ENCODE measurements at regions not wholly inside any gene's neighbourhood (a gene's known extent, or its start where the extent isn't known, plus 50 kb on each side); places are given as distances from the start of the nearest gene placed in this dataset.

DNA sequence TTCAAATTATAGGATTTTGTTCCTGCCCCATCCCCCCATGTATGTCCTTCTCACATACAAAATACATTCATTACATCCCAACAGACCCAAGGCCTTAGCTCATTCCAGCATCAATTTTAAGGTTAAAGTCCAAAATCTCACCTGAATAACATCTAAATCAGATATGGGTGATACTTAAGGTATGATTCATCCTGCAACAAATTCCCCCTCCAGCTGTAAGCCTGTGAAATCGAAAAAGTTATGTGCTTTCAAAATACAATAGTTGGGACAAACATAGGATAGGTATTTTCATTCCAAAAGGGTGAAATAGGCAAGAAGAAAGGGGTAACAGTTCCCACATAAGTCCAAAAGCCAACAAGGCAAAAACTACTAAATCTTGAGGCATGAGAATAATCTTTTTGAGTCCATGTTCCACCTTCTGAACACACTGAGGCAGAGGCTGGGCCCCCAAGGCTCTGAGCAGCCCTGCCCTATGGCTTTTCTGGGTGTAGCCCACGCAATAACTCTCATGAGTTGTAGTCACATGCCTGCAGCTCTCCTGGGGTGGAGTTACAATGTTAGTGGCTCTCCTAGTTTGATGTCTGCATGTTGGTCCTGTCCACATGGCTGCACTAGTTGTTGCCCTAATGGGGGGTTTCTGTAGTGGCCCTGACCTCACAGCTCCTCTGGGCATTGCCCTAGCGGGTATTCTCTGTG lies 243.9 kb upstream of the SMARCA2 start:
- TF ChIP-seq, protein P1, sequence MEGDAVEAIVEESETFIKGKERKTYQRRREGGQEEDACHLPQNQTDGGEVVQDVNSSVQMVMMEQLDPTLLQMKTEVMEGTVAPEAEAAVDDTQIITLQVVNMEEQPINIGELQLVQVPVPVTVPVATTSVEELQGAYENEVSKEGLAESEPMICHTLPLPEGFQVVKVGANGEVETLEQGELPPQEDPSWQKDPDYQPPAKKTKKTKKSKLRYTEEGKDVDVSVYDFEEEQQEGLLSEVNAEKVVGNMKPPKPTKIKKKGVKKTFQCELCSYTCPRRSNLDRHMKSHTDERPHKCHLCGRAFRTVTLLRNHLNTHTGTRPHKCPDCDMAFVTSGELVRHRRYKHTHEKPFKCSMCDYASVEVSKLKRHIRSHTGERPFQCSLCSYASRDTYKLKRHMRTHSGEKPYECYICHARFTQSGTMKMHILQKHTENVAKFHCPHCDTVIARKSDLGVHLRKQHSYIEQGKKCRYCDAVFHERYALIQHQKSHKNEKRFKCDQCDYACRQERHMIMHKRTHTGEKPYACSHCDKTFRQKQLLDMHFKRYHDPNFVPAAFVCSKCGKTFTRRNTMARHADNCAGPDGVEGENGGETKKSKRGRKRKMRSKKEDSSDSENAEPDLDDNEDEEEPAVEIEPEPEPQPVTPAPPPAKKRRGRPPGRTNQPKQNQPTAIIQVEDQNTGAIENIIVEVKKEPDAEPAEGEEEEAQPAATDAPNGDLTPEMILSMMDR (IDR thresholded peaks at IDR 0.05), result no peak

DNA sequence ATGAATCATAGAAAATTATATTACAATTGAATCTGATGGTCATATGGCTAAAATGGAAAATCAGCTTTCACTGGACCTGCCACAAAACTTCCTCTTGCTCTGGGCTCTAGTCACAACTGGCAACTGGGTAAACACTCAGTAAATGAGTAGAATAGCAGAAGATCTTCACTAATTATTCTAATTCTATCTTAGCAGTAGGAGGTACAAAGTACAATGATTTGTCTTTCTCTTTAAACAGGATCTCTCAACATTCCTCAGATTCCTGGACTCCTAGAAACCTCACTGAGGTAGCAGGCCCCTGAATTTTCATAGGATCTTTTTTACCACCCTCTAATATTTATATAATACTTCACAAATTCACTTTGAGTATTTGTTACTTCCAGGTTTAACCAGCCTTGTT lies 239.9 kb upstream of the SMARCA2 start:
- TF ChIP-seq, protein P1 (IDR thresholded peaks at IDR 0.05), result no peak

DNA sequence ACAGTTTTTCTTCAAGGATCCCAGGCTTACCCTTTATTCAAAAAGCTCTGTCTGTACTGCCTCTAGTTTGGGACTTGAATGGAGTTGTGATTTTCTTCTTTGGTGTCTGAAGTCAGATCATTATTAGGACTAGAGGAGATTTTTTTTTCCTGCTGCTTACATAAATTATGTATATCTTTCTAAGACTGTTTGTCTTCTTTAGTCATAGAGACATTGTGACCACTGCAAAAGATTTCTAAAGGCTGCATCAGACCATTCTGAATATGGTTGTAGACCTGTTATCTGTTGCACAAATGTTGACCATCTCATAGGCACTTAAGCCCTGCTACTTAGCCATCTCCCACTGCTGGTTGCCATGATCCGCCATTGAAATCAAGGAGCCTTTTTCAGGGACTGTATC lies 238.5 kb upstream of the SMARCA2 start:
- TF ChIP-seq, protein P1 (IDR thresholded peaks at IDR 0.05), result no peak

DNA sequence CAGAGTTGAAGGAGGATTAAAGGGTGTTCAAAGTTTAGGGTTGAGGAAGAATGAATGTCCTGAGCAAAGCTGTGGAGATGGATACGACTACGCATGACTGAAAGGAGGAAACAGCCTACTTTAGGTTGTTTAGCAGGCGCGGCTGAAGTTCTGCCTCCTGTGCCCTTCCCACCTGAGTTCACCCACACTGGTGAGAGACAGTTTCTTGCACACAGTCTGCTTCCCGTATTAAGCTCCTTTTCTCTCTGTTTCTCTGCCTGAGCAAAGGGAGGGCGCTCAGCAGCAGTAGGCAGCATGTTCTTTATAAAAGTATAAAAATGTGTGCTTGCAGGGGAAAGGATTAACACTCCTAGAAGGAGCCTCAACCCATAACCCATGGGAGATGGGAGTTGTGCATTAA lies 224.0 kb upstream of the SMARCA2 start:
- TF ChIP-seq, protein P1 (IDR thresholded peaks at IDR 0.05), result no peak

DNA sequence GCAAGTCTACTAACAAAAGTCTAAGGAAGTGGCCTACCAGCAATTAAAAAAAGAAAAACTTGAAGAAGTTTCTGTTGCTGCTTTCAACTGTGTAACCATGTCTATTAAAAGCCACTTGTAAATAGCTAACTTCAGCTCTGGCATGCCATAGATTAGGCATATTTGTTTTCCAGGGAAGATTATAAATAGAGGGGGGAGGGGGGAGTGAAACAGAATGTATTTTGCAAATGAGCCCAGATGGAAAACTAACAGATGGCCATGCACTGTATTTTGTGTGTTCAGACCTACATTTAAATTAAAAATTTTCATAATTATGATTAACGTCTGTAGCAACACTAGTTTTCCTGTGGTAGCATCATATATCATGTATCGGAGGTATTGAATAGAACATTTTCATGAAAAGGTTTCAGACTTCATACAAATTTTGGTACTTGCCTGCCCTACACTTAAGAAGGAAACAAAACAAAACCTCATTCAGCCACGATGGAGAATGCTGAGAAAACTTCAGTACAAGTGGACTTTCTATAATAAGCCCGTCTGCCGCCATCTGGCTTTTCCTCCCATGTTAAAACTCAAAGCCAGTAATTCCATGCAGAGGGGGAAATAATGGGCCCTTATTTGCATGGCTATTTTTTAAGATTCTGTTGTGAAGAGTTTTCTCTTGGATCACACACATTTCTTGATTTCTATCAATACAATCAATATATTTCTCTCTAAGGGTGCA lies 220.4 kb upstream of the SMARCA2 start:
- TF ChIP-seq, protein P1 (IDR thresholded peaks at IDR 0.05), result no peak

DNA sequence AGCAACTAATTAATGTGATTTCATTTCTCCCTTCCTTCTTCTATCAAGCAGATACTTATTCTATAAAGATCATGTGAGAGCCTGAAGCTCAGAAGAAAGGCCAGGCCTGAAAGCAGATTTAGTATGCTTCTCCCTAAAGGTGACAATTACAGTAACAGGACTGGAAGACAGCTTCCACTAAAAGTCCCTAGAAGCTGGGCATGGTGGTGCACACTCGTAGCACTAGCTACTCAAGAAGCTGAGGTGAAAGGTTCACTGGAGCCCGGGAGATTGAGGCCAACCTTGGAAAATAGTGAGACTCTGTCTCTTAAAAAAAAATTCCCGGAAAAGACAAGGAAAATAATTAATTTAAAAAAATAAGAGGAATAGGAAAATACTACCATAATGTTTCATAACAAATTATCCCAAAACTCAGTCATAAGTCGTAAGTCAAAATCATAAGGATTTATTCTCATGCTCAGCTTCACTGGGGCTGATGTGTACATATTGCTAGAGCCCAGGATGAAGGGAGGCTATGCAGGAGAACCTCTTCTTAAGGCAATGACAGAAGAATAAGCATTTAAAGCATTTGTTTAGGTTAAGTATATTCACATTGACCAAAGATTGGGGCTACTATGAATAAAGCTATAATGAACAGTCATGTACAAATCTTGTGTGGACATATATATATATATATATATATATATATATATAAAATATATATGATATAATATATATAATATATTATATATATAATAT lies 210.8 kb upstream of the SMARCA2 start:
- TF ChIP-seq, protein P1 (IDR thresholded peaks at IDR 0.05), result no peak

DNA sequence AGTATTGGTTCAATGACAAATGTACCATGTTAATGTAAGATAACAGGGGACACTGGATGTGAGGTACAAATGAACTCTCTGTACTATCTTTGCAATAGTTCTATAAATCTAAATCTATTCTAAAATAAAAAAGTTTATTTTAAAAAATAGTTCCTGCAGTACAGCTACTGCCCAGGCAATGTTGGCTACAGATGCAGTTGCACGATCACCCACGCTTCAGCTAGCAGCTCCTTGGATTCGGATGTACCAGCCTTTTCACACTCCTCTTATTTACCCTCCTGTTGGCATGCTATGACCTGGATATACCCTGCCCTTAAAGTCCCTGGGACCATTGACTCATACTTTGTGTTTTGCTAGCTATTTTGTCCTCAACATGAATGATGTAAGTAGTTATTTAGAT lies 185.4 kb upstream of the SMARCA2 start:
- TF ChIP-seq, protein P1 (IDR thresholded peaks at IDR 0.05), result no peak
